HepG2 (cell line): ENCODE measurements at regions not wholly inside any gene's neighbourhood (a gene's known extent, or its start where the extent isn't known, plus 50 kb on each side); places are given as distances from the start of the nearest gene placed in this dataset.

Experiments
- GPN1 ChIP-seq: sonication (generic); formaldehyde crosslinking; IDR thresholded peaks from 2 replicates; pipeline ENCODE4 v1.5.1; 2020; ENCODE audit warnings: missing genetic modification reagents, borderline replicate concordance
- HNRNPK ChIP-seq: fragments of 200-400 bp; formaldehyde crosslinking; IDR thresholded peaks from 2 replicates; pipeline ENCODE4 v1.6.1; 2018; ENCODE audit warnings: low read length, low read depth, moderate library complexity, mild to moderate bottlenecking; ENCODE audit not compliant: poor library complexity, severe bottlenecking
- LCORL ChIP-seq, 2 experiments: fragments of 450-650 bp in 1 of 2; sonication (generic) in 1 of 2; formaldehyde crosslinking in 1 of 2; IDR thresholded peaks; 2 replicates each; pipeline versions ENCODE4 v1.5.0 to v1.6.1; 2017 to 2020; ENCODE audit warnings: antibody characterized with exemption in 1 of 2, missing genetic modification reagents in 1 of 2
- MEIS2 ChIP-seq: sonication (generic); formaldehyde crosslinking; IDR thresholded peaks from 2 replicates; pipeline ENCODE4 v1.9.0; 2021; ENCODE audit warnings: mild to moderate bottlenecking, missing genetic modification reagents
- NFKBIZ ChIP-seq: IDR thresholded peaks from 2 replicates; pipeline ENCODE4 v1.6.1; 2018; ENCODE audit warnings: missing genetic modification reagents, missing compliant biosample characterization
- NFRKB ChIP-seq: fragments of 450-650 bp; IDR thresholded peaks from 2 replicates; pipeline ENCODE4 v1.6.1; 2017
- PCBP1 ChIP-seq: fragments of 200-400 bp; formaldehyde crosslinking; IDR thresholded peaks from 2 replicates; pipeline ENCODE4 v1.6.1; 2017; ENCODE audit warnings: mild to moderate bottlenecking, low read depth, low read length, borderline replicate concordance
- PHF8 ChIP-seq: sonication (generic); formaldehyde crosslinking; IDR thresholded peaks from 2 replicates; pipeline ENCODE4 v1.5.0; 2020; ENCODE audit warnings: missing genetic modification reagents
- PITX1 ChIP-seq: sonication (generic); formaldehyde crosslinking; IDR thresholded peaks from 2 replicates; pipeline ENCODE4 v1.5.1; 2020; ENCODE audit warnings: mild to moderate bottlenecking, missing genetic modification reagents
- RAD21 ChIP-seq: fragments of 450-650 bp; formaldehyde crosslinking; IDR thresholded peaks from 2 replicates; pipeline ENCODE4 v1.5.0; 2020; ENCODE audit warnings: mild to moderate bottlenecking
- TAF1 ChIP-seq: sonication (generic); formaldehyde crosslinking; IDR thresholded peaks from 2 replicates; pipeline ENCODE4 v1.4.0; 2020; ENCODE audit warnings: missing genetic modification reagents
- TAF15 ChIP-seq: fragments of 200-400 bp; formaldehyde crosslinking; IDR thresholded peaks from one replicate; pipeline ENCODE4 v1.6.1; 2018; ENCODE audit warnings: mild to moderate bottlenecking, low read depth, low read length; ENCODE audit not compliant: poor library complexity, severe bottlenecking
- TEAD3 ChIP-seq: optimal IDR thresholded peaks from 2 replicates; pipeline ENCODE3; 2016; ENCODE audit warnings: borderline replicate concordance
- ZBTB1 ChIP-seq: sonication (generic); formaldehyde crosslinking; IDR thresholded peaks from 2 replicates; pipeline ENCODE4 v1.4.0; 2020; ENCODE audit warnings: missing genetic modification reagents, borderline replicate concordance
- ZFP36 ChIP-seq: fragments of 150-350 bp; IDR thresholded peaks from 2 replicates; pipeline ENCODE4 v1.6.1; 2018; ENCODE audit warnings: borderline replicate concordance, low read length, low read depth; ENCODE audit not compliant: partially characterized antibody
- ZNF101 ChIP-seq: sonication (generic); formaldehyde crosslinking; IDR thresholded peaks from 2 replicates; pipeline ENCODE4 v1.4.0; 2020; ENCODE audit warnings: mild to moderate bottlenecking, low read depth, missing genetic modification reagents, borderline replicate concordance
- ZNF503 ChIP-seq: sonication (generic); formaldehyde crosslinking; IDR thresholded peaks from 2 replicates; pipeline ENCODE4 v1.4.0; 2020; ENCODE audit warnings: missing genetic modification reagents
- ZNF713 ChIP-seq: sonication (generic); formaldehyde crosslinking; IDR thresholded peaks from 2 replicates; pipeline ENCODE4 v1.4.0; 2020; ENCODE audit warnings: mild to moderate bottlenecking, missing genetic modification reagents
- ZNF773 ChIP-seq: sonication (generic); formaldehyde crosslinking; IDR thresholded peaks from 2 replicates; pipeline ENCODE4 v1.4.0; 2020; ENCODE audit warnings: missing genetic modification reagents, borderline replicate concordance
- ZSCAN20 ChIP-seq: sonication (generic); formaldehyde crosslinking; IDR thresholded peaks from 2 replicates; pipeline ENCODE4 v1.4.0; 2020; ENCODE audit warnings: missing genetic modification reagents, mild to moderate bottlenecking, borderline replicate concordance
- TF ChIP-seq, protein P1 (sequence below): sonication (generic); formaldehyde crosslinking; IDR thresholded peaks from 2 replicates; pipeline ENCODE4 v1.4.0; 2020; ENCODE audit warnings: missing genetic modification reagents, borderline replicate concordance
- TF ChIP-seq, protein P2 (sequence below): sonication (generic); formaldehyde crosslinking; IDR thresholded peaks from 2 replicates; pipeline ENCODE4 v1.4.0; 2020; ENCODE audit warnings: mild to moderate bottlenecking, missing genetic modification reagents
- TF ChIP-seq, protein P3 (sequence below): sonication (generic); formaldehyde crosslinking; IDR thresholded peaks from 2 replicates; pipeline ENCODE4 v1.5.0; 2020; ENCODE audit warnings: missing genetic modification reagents, mild to moderate bottlenecking, borderline replicate concordance
- TF ChIP-seq, protein P4 (sequence below): sonication (generic); formaldehyde crosslinking; IDR thresholded peaks from 2 replicates; pipeline ENCODE4 v1.4.0; 2020; ENCODE audit warnings: missing genetic modification reagents

- TF ChIP-seq ZFP36 (no peak), HNRNPK (no peak), MEIS2 (peak; percentile 97), RAD21 (CRISPR knock-in tag) (no peak), PHF8 (peak; percentile 46), GPN1 (CRISPR knock-in tag) (no peak), ZNF101 (no peak), PITX1 (CRISPR knock-in tag) (peak; percentile 89), PCBP1 (no peak), TAF15 (no peak), ZNF713 (CRISPR knock-in tag) (no peak), NFKBIZ (CRISPR knock-in tag) (no peak), LCORL (IDR thresholded peaks at IDR 0.05) (no peak), LCORL (CRISPR knock-in tag; IDR thresholded peaks at IDR 0.05) (peak; percentile 57; the same call in 1 of the 2 replicates), ZNF503 (peak; percentile 58; the same call in 1 of the 2 replicates), NFRKB (no peak), ZBTB1 (no peak), TEAD3 (peak; percentile 94), ZSCAN20 (CRISPR knock-in tag) (no peak), ZNF773 (CRISPR knock-in tag) (no peak), TAF1 (CRISPR knock-in tag) (peak; percentile 61; the same call in 1 of the 2 replicates)
- TF ChIP-seq, protein P1, sequence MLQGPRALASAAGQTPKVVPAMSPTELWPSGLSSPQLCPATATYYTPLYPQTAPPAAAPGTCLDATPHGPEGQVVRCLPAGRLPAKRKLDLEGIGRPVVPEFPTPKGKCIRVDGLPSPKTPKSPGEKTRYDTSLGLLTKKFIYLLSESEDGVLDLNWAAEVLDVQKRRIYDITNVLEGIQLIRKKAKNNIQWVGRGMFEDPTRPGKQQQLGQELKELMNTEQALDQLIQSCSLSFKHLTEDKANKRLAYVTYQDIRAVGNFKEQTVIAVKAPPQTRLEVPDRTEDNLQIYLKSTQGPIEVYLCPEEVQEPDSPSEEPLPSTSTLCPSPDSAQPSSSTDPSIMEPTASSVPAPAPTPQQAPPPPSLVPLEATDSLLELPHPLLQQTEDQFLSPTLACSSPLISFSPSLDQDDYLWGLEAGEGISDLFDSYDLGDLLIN, result no peak
- TF ChIP-seq, protein P2, sequence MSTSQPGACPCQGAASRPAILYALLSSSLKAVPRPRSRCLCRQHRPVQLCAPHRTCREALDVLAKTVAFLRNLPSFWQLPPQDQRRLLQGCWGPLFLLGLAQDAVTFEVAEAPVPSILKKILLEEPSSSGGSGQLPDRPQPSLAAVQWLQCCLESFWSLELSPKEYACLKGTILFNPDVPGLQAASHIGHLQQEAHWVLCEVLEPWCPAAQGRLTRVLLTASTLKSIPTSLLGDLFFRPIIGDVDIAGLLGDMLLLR (CRISPR knock-in tag), result 0 out of 2 replicates have a peak, but pooled peaks have one; percentile 39
- TF ChIP-seq, protein P3, sequence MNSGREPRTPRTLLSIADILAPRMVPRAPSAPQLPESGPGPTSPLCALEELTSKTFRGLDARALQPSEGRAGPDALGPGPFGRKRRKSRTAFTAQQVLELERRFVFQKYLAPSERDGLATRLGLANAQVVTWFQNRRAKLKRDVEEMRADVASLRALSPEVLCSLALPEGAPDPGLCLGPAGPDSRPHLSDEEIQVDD (CRISPR knock-in tag), result peak; percentile 87; the same call in 1 of the 2 replicates
- TF ChIP-seq, protein P4, sequence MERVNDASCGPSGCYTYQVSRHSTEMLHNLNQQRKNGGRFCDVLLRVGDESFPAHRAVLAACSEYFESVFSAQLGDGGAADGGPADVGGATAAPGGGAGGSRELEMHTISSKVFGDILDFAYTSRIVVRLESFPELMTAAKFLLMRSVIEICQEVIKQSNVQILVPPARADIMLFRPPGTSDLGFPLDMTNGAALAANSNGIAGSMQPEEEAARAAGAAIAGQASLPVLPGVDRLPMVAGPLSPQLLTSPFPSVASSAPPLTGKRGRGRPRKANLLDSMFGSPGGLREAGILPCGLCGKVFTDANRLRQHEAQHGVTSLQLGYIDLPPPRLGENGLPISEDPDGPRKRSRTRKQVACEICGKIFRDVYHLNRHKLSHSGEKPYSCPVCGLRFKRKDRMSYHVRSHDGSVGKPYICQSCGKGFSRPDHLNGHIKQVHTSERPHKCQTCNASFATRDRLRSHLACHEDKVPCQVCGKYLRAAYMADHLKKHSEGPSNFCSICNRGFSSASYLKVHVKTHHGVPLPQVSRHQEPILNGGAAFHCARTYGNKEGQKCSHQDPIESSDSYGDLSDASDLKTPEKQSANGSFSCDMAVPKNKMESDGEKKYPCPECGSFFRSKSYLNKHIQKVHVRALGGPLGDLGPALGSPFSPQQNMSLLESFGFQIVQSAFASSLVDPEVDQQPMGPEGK (CRISPR knock-in tag), result peak; percentile 79
Measured at GRCh38 chr14:31965735-31966598, 111.1 kb upstream of the ARHGAP5 start (continued).
